HL-60 (cell line): ENCODE measurements at regions not wholly inside any gene's neighbourhood (a gene's known extent, or its start where the extent isn't known, plus 50 kb on each side); places are given as distances from the start of the nearest gene placed in this dataset.

Experiments used
- CTCF ChIP-seq: IDR thresholded peaks from one replicate; pipeline ENCODE4 v1.5.1; 2011; ENCODE audit warnings: low read length, control low read depth, inconsistent platforms; ENCODE audit not compliant: insufficient read depth
- POLR2AphosphoS5 ChIP-seq: IDR thresholded peaks from 2 replicates; pipeline ENCODE4 v1.6.1; 2012; ENCODE audit warnings: low read depth
- REST ChIP-seq: IDR thresholded peaks from 2 replicates; pipeline ENCODE4 v1.6.1; 2012; ENCODE audit warnings: low read depth; ENCODE audit not compliant: insufficient replicate concordance

- TF ChIP-seq CTCF: no peak
- no peak for TF ChIP-seq POLR2AphosphoS5
- no peak for TF ChIP-seq REST
Measured at GRCh38 chr3:16051691-16052090, 122.8 kb upstream of the GALNT15 start.
